ENCODE measurements at regions not wholly inside any gene's neighbourhood (a gene's known extent, or its start where the extent isn't known, plus 50 kb on each side); places are given as distances from the start of the nearest gene placed in this dataset.

- TF ChIP-seq ZNF251 (CRISPR knock-in tag; IDR thresholded peaks at IDR 0.05), result no peak
- TF ChIP-seq MXD4 (CRISPR knock-in tag; IDR thresholded peaks at IDR 0.05), result no peak
- peak; percentile 82 for TF ChIP-seq MED1 (CRISPR knock-in tag; IDR thresholded peaks at IDR 0.05)
- TF ChIP-seq HIVEP1 (CRISPR knock-in tag; IDR thresholded peaks at IDR 0.05), result no peak
- TF ChIP-seq, protein P1, sequence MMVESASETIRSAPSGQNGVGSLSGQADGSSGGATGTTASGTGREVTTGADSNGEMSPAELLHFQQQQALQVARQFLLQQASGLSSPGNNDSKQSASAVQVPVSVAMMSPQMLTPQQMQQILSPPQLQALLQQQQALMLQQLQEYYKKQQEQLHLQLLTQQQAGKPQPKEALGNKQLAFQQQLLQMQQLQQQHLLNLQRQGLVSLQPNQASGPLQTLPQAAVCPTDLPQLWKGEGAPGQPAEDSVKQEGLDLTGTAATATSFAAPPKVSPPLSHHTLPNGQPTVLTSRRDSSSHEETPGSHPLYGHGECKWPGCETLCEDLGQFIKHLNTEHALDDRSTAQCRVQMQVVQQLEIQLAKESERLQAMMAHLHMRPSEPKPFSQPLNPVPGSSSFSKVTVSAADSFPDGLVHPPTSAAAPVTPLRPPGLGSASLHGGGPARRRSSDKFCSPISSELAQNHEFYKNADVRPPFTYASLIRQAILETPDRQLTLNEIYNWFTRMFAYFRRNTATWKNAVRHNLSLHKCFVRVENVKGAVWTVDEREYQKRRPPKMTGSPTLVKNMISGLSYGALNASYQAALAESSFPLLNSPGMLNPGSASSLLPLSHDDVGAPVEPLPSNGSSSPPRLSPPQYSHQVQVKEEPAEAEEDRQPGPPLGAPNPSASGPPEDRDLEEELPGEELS (CRISPR knock-in tag; IDR thresholded peaks at IDR 0.05), result peak; percentile 75
- TF ChIP-seq TRAFD1 (CRISPR knock-in tag; IDR thresholded peaks at IDR 0.05; ENCODE audit: borderline replicate concordance), result no peak
- TF ChIP-seq RXRB (CRISPR knock-in tag; IDR thresholded peaks at IDR 0.05; ENCODE audit: borderline replicate concordance), result peak; percentile 77
- TF ChIP-seq ATF7 (IDR thresholded peaks at IDR 0.05), result no peak
- TF ChIP-seq ATF7 (CRISPR knock-in tag; IDR thresholded peaks at IDR 0.05), result no peak
- no peak for TF ChIP-seq ZNF235 (CRISPR knock-in tag; IDR thresholded peaks at IDR 0.05; ENCODE audit: borderline replicate concordance)
- TF ChIP-seq ZNF768 (CRISPR knock-in tag; IDR thresholded peaks at IDR 0.05), result no peak
- TF ChIP-seq RBM39 (IDR thresholded peaks at IDR 0.05; ENCODE audit: low read depth, low read length, poor library complexity, severe bottlenecking), result no peak
- peak; percentile 78 for TF ChIP-seq ISL2 (CRISPR knock-in tag; IDR thresholded peaks at IDR 0.05)
- TF ChIP-seq GABPA (IDR thresholded peaks at IDR 0.05; ENCODE audit: low read depth, low read length), result no peak
- TF ChIP-seq GABPA (CRISPR knock-in tag; IDR thresholded peaks at IDR 0.05; ENCODE audit: low read depth), result peak; percentile 44; the same call in 1 of the 2 replicates
- no peak; the same call in 1 of the 2 replicates for TF ChIP-seq IKZF5 (CRISPR knock-in tag; IDR thresholded peaks at IDR 0.05)
- TF ChIP-seq FOXO4 (CRISPR knock-in tag; conservative IDR thresholded peaks at IDR 0.05), result no peak
- TF ChIP-seq NCOA2 (CRISPR knock-in tag; IDR thresholded peaks at IDR 0.05), result peak; percentile 88
- TF ChIP-seq, protein P2, sequence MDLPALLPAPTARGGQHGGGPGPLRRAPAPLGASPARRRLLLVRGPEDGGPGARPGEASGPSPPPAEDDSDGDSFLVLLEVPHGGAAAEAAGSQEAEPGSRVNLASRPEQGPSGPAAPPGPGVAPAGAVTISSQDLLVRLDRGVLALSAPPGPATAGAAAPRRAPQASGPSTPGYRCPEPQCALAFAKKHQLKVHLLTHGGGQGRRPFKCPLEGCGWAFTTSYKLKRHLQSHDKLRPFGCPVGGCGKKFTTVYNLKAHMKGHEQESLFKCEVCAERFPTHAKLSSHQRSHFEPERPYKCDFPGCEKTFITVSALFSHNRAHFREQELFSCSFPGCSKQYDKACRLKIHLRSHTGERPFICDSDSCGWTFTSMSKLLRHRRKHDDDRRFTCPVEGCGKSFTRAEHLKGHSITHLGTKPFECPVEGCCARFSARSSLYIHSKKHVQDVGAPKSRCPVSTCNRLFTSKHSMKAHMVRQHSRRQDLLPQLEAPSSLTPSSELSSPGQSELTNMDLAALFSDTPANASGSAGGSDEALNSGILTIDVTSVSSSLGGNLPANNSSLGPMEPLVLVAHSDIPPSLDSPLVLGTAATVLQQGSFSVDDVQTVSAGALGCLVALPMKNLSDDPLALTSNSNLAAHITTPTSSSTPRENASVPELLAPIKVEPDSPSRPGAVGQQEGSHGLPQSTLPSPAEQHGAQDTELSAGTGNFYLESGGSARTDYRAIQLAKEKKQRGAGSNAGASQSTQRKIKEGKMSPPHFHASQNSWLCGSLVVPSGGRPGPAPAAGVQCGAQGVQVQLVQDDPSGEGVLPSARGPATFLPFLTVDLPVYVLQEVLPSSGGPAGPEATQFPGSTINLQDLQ (CRISPR knock-in tag; IDR thresholded peaks at IDR 0.05), result no peak
- TF ChIP-seq TCF7 (IDR thresholded peaks at IDR 0.05; ENCODE audit: low read depth), result peak; percentile 53
These were observed 177.9 kb upstream of the MAP3K1 start (continued) for GRCh38 chr5:56637321-56637920.

Measured in HepG2 (cell line).